GM12864 (cell line): ENCODE measurements at regions not wholly inside any gene's neighbourhood (a gene's known extent, or its start where the extent isn't known, plus 50 kb on each side); places are given as distances from the start of the nearest gene placed in this dataset.
"Not testable (repeated sequence)": the region's sequence is repeated elsewhere in the genome, so short reads cannot be mapped to it uniquely, and the experiment has no call there.

Source experiments
- DNase-seq: peaks from one replicate; pipeline ENCODE4 v3.0.0-alpha.2; 2011; ENCODE audit warnings: low read depth
- H3K4me3 ChIP-seq: 2 replicates; pipeline ENCODE4 v1.5.1; 2011; ENCODE audit warnings: mild to moderate bottlenecking, low read depth, low read length, control low read depth
- TF ChIP-seq, protein P1 (sequence below): IDR thresholded peaks from 2 replicates; pipeline ENCODE4 v1.5.1; 2011; ENCODE audit warnings: low read depth, mild to moderate bottlenecking, moderate library complexity, low read length, control low read depth, inconsistent platforms; ENCODE audit errors: missing control alignments

DNA sequence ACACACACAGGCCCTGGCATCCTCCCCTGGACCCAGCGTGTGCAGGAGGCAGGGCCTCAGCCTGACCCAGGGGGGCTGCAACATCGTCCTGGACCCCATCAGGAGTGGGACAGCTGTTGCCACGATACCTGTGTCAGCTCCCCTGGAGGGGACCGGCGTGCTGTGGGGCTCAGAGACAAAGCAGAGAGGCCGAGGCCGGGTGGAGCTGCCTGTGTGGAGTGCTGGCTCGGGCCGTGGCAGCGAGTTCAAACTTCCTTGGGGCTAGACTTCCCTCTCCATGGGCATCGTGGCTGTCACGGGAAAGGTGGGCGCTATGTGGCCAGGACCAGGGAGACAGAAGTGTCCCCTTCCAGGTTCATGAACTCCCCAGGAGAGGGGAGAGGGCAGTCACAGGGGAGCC is 155.0 kb upstream of the SFSWAP start:
- H3K4me3 ChIP-seq: no peak overlapping the region
- no peak for DNase-seq
- TF ChIP-seq, protein P1, sequence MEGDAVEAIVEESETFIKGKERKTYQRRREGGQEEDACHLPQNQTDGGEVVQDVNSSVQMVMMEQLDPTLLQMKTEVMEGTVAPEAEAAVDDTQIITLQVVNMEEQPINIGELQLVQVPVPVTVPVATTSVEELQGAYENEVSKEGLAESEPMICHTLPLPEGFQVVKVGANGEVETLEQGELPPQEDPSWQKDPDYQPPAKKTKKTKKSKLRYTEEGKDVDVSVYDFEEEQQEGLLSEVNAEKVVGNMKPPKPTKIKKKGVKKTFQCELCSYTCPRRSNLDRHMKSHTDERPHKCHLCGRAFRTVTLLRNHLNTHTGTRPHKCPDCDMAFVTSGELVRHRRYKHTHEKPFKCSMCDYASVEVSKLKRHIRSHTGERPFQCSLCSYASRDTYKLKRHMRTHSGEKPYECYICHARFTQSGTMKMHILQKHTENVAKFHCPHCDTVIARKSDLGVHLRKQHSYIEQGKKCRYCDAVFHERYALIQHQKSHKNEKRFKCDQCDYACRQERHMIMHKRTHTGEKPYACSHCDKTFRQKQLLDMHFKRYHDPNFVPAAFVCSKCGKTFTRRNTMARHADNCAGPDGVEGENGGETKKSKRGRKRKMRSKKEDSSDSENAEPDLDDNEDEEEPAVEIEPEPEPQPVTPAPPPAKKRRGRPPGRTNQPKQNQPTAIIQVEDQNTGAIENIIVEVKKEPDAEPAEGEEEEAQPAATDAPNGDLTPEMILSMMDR: no peak

DNA sequence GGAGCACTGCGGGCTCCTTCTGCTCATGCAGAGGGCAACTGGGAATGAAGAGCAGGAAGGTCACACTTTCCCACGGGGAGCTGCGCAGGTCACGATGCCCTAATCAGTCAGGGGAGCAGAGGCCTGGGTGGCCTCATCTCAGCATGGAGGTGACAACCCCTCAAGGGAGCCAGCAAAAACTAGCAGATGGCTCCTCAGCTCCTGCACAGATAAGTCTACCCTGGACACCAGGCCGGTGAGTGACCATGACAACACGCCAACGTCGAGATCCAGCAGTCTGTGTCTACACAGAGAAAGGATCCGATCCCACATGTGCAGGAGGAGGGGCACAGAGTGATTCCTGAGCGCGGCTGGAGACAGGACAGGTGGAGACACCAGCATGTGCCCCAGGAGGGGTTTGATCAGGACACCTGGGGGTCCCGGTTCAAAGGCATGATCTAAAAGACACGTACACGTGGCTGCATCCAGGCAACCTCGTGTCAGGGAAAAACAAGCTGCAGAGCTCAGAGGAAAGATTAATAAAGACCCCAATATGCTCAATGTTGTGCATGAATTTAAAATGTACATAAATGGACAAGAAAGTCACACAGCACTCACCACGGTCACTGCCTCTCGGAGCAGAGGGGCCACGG is 153.7 kb upstream of the SFSWAP start:
- DNase-seq: no peak
- H3K4me3 ChIP-seq: no peak overlapping the region
- TF ChIP-seq, protein P1: no peak

DNA sequence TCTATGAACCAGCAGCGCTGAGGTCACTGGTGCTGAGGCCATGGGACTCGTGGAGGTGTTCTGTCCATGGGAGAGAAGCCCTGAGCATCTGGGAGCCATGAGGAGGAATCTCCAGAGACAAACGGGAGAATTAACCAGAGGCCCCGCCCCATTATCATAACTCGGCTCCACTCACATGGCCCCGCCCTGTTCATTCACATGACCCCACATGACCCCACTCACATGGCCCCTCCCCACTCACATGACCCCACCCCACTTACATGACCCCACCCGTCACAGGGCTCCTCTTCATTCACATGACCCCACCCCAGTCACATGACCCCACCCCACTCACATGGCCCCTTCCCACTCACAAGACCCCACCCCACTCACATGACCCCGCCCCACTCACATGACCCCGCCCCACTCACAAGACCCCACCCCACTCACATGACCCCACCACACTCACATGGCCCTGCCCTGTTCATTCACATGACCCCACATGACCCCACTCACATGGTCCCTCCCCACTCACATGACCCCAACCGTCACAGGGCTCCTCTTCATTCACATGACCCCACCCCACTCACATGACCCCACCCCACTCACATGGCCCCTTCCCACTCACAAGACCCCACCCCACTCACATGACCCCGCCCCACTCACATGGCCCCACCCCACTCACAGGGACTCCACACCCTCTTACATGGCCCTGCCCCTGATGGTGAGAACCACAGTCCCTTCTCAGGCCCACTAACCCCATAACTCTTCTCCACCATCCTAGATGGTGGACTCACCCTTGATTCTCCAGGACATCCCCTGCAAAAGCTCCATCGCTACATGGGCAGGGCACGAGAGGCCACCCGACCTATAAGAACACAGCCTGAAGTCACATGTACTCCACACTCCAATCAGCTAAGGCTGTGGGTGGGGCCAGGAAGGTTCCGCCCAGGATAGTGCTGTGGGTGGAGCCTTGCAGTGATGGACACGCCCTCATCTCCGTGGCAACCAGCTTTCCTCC is 151.1 kb upstream of the SFSWAP start:
- TF ChIP-seq, protein P1: no peak
- no peak for DNase-seq
- no peak overlapping the region for H3K4me3 ChIP-seq

DNA sequence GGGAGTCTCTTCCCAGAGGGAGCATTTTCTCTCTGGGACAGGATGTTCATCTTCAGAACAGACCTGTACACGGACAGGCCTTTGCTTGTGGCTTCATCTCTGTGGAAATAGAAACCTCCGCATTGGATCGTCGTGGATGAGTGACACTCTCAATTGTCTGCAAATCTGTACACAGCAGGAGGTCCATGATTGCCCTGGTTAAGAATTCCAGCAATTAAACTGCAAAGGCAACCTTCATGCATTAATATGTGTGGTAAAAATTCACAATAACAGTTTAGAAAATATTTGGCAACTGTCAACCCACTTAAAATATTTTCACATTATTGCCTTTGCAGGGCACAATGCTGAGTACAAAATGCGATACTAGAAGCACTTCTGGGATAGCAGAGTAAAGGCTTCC is 149.8 kb upstream of the SFSWAP start:
- no peak overlapping the region for H3K4me3 ChIP-seq
- TF ChIP-seq, protein P1: no peak
- no peak for DNase-seq

DNA sequence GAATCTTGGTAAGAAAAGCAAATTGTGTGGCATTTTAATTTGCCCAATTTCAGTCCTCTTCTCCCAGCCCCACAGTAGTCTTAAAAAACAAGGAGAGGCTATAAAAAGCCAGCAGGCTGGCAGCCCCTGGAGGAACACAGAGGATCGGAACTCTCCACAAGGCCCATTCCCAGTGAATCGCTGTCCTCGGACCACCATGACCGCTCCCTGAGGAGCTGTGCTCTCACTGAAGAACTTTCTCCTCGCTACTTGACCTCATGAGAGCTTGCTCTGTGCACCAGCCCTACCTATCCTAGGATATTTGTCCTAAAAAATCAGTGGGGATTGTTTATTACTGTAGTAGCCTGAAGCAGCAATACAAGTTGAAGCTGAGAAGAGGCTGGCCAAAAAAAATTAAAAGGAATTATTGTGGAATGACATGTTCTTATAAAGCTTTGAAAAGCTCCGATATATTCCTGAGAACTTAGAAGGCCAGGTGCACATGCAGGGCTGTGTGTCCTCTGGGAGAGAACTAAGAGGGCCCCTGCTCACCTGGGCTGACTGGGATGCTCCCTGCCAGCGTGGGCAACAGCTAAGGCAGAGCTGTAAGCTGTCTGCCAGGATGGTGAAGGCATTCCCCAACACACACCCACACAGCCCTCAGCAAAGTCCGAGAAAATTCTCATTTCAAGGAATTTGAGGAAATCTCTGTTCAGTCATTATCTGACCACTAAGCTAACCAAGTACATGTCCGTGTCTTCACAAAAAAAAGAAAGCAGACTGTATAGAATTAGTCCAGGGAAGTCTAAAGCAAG is 148.8 kb upstream of the SFSWAP start:
- no peak for DNase-seq
- TF ChIP-seq, protein P1: no peak
- no peak overlapping the region for H3K4me3 ChIP-seq

DNA sequence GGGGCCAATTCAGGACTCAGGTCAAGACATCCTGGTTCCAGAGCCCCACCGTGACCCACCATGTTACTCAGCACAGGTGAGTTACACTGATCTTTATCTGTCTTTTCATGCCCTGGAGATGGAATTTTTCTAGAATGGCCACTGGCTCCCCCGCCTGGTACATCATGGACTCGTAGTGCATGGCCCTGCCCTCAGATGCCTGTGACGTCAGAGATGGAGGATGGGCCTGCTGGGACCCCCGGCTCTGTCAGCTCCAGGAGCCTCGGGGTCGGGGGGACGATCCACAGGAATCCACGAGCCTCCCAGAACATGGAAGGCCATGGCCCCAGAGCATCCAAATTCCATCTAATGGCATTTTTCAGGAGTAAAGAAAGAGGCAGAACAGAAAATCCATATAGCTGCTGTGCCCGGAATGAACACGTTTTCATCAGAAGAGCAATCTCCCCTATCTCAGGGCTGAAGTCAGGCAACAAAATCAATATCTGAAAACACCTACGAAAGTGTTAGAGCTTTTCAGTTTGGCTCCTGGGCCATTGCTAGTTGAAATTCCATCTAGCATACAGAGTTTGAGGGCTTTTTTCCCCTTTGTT is 146.7 kb upstream of the SFSWAP start:
- DNase-seq, H3K4me3 ChIP-seq: not testable (repeated sequence)
